DMS 273 treated with DMSO at 0.1 percent for 48 hours (cell line): ENCODE measurements at regions not wholly inside any gene's neighbourhood (a gene's known extent, or its start where the extent isn't known, plus 50 kb on each side); places are given as distances from the start of the nearest gene placed in this dataset.

ENCODE experiments used
- DNase-seq: peaks from one replicate; lab custom pipeline; 2025; lab: John Stamatoyannopoulos, UW

DNA sequence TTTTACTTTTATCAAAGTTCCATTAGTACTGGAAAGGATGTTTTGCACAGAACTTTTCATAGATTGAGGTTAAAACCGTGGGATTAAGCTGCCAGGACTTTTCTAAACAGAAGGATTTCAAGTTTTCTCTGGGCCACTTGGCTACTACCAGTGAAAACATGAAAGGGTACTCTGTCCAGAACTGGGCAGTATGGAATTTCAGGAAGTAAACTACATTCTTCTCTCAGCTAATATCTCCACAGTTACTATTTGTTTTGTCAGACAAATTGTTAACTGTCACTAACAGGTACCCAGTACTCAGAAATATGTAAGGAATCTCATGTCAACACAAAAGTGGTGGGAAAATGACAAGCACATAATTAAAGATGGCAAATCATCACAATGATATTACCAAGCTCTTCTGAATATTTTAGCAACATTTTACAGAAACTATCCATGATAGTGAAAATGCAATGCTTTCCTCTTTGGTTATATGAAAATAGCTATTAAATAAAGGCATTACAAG, 454.4 kb downstream of the C4orf33 start:
- no peak for DNase-seq

GRCh38 chr4:129561280-129561679, 465.3 kb downstream of the C4orf33 start:
- DNase-seq: no peak

- no peak for DNase-seq
Observed at GRCh38 chr4:129561886-129562671, 466.1 kb downstream of the C4orf33 start.

- DNase-seq: no peak
Observed at GRCh38 chr4:129565214-129565613, 469.3 kb downstream of the C4orf33 start.

GRCh38 chr4:129570326-129570725, 474.4 kb downstream of the C4orf33 start:
- DNase-seq: no peak

DNA sequence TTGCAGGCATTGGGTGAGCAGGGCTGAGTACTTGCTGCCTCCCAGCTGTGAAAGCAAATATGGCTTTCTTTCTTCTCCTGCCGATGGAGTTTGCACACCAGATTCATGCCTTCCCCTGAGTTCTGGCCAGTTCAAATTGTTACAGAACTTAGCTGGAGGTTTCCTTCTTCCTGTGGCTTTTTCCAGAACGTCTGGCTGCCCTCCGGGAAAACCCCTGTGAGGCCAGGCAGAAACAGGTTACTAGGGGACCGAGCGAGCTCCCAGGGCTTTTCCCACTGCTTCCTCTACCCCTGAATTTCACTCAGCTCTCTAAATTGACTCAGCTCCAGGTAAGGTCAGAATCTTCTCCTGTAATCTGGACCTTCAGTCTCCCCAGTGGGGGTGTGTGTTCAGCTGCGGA, 482.4 kb downstream of the C4orf33 start:
- no peak for DNase-seq

GRCh38 chr4:129581305-129581704, 485.4 kb downstream of the C4orf33 start:
- DNase-seq: no peak

DNA sequence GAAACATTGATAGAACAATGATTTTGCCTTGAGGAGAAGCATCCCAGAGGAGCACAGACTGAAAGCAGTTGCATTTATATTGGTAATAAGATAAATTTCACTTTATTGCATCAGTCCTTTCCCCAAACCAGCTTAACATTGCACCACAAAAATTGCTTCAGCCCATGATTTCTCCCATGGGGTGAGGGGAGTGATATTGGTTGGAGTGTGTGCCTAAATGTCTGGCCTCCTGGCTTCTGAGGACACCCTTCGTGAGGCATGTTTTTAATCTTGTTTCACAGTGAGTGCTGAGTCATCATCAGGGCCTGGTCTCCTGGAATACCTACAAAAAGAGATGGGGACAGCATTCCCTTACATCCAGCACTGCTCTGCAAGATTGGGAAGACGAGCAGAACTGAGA, 487.9 kb downstream of the C4orf33 start:
- no peak for DNase-seq

DNA sequence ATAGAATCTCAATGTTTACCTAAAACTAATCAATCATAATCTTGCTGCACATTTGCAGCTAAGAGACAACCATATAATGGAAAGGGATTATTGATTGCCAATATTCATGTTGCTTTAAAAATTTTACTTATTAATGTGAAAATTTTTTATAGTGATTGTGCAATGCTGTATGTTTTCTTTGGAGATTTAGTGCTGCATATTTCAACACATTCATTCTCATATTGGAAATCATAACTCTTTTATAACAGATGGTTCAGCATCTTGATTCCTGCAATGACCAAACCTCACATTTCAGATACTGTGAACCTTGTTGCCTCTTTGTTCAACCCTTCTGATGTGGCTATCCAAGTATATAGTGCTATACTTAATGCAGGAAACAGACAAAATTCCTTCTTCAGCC, 502.6 kb downstream of the C4orf33 start:
- DNase-seq: no peak

- DNase-seq: no peak
Observed at GRCh38 chr4:129600898-129601297, 504.9 kb downstream of the C4orf33 start.

DNA sequence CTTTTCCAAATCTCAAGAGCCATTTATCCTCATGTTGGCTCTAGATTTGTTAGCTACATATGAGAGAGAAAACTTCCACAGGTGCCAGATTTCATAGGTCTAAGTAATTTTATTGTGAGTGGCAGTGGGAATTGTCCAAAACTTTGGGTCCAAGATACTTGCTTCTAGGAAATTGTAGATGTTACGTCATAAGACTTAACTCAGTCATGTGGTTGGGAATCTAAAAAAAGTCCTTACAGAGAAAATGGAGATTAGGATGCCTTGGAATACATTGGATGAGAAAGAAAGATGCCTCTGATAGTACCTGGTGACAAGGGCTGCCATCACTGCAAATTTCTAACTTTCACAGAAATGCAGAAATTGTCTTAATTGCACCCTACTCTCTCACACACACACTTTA, 506.5 kb downstream of the C4orf33 start:
- no peak for DNase-seq

- DNase-seq: no peak
Observed at GRCh38 chr4:129603241-129603931, 507.4 kb downstream of the C4orf33 start.

DNA sequence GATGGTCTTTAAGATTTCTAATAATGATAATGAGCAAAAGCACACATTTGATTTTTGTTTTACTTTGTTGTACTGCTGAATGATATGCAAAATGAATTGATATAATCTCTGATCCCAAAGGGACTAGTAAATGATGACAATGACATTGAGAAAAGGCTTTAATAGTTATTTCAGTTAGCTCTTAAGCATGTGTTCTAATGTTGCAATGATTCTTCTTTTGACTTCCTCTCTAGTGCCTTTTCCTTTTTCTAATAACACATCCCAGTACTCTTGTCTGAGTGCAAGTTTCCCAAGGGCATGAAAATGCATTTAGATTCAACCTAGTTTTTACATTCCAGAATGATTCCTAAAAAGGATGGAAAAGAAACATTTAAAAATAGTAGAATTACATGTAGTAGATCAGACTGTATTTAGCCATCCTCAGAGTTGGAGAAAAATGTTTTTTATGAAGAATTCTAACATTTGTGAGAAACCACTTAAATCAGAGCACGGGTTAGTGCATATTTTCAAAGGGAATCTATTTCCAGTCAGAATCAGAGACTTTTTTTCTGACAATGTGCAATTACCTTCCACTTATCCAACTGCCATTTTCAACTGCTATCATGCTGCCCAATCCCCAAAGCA, 508.8 kb downstream of the C4orf33 start:
- no peak for DNase-seq

GRCh38 chr4:129614611-129615010, 518.7 kb downstream of the C4orf33 start:
- DNase-seq: no peak

DNA sequence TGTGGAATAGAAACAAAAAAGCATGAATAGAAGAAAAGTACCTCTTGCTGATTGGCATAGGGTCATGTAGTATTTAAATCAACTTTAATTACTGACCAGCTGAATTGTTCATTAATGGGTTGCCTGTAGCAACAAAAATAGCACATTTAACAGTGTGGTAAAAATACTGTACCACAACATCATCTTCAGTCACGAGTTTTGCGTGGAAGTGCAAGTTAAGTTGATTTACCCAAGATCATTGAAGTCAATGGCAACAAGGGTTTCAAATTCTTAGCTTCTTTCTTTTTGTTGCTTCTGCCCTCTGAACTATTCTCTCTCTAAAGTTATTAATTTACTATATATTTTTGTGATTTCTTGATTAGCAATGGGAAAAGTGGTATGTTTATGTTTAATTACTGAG, 526.6 kb downstream of the C4orf33 start:
- DNase-seq: no peak

DNA sequence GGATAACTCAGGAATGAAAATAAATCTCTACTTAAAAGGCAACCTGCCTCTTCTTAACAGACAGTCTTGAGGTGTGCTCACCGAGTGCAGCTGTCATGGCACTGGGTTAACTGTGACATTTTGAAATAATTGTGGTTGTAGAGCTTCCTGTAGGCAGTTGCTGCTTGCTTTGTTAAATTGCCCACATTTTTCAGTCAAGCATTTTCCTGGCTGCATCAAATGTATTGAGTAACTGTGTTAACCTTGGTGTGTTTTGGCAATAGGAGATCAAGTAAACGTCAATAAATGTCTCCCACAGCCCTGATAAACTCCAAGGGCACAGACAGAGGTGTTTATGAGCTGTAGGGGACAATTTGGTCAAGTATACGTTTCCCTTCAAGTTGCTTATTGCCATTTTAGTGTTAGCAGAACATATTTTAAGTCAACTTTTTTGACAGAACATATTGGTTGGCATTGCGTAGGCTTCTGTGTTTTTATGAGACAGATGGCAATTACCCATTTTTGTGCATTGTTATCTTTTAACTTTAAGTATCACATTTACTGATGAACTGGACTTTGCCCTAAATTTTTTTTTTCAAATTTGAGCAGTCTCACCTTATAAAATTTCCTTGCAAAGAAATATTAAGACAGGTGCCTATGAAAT, 527.4 kb downstream of the C4orf33 start:
- no peak for DNase-seq

DNA sequence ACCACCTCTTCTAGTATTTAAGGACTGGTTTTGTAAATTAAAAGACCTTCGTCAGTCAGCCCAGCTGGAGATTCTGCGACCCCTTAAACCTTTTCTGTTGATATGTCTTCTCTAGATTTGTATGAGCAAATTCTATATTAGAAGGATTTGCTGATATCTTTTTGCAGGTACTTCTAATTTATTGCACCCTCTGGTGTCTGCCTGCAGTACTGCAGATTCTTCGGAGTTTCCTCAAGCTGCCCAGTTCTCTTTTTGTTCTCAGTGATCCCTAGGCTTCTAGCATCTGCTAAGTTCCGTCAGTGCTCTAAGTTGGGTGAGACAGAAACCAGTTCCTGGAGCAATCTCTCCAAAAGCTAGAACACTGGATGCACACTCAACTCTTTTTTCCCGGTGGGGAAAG, 545.2 kb downstream of the C4orf33 start:
- no peak for DNase-seq

DNA sequence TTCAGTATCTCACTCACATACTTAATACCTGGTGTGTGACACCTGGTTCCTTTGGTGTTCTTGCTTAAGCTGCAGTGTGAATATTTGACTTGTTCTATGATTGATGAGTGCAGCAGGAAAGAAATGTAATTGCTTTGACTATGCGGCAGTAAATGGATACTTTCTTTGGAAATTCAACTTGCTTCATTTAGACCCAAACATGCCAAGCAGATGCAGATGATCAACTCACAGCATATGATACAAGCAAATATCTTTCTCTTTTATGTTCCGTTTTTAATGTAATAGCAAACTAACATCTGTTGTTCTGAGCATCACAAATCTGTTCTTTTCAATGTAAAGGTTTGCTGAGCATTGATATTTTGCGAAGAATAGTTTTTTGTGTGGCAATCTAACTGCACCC, 549.5 kb downstream of the C4orf33 start:
- DNase-seq: no peak

DNA sequence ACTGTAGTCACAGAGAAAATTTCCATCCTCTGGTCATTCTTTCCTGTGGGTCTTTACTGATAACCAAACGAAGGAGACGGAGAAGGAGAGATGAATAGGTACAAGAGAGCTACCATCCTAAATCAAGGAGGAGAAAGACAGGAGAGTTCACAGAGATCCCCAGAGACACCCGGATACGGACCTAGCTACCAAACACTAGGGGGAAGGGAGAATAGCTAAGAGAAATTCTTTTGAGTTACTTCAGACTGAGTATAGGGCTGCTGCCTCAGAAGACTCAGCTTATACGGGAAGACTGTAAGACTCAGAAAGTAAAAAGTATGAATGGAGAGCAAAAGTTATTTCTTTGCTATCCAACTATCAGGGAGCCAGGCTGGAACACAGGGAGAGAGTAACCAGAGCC, 572.1 kb downstream of the C4orf33 start:
- DNase-seq: no peak

DNA sequence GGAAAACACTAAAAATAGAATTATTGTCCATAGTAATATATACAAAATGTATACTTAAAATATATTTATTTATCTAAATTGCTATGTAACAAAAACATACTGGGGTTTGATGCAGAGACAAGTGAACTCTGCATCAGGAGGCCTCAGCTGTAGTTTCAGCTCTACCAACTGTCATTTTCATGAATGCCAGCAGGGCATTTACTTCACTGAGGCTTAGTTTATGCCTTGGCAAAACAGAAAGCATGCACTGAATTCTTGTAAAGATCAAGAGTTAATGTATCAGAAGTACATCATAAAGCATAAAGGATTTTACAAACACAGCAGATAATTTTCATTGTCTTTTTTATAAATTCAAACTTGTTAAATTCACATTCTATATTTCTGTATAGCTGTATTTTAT, 577.0 kb downstream of the C4orf33 start:
- DNase-seq: no peak

DNA sequence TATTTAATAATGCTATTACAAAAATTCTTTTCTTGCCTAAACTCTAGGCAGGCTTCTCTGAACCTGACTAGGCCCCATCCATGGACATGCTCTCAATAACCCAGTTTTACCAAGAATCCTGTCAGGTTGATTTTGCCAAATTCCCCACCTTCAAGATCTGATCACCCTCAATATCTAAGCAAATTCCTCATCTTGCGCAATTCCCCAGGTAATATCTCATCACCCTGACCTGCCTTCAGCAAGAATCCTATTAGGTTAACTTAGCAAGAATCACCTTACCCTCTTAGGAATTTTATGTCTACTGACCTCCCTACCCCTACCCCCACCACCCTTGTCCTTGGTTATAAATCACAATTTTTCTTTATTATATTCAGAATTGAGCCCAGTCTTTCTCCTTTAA, 579.1 kb downstream of the C4orf33 start:
- no peak for DNase-seq

DNA sequence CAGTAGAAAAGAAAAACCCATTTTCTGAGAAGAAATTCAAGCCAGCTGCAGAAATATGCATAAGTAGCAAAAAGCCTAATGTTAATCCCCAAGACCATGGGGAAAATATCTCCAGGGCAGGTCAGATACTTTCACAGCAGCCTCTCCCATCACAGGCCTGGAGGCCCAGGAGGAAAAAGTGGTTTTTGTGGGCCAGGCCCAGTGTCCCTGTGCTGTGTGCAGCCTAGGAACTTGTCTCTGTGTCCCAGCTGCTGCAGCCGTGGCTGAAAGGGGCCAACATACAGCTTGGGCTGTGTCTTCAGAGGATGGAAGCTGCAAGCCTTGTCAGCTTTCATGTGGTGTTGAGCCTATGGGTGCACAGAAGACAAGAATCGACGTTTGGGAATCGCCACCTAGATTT, 581.0 kb downstream of the C4orf33 start:
- DNase-seq: no peak

DNA sequence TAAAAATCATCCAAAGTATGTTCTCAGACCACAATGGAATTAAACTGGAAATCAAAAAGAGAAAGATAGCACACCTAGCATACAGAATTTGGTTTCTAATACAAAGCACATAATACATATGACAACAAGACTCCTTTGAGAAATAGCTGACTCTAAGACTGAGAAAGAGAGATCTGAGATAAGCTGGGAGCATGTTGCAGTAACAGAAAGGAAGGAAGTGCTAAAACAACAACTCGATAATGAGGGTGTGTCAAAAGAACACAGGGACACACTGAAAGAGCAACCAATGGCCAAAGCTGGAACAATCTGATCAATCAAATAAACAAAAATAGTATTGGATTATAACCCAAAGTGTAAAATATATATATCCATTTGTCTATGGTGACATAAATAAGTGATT, 586.6 kb downstream of the C4orf33 start:
- DNase-seq: no peak
